ENCODE measurements at regions not wholly inside any gene's neighbourhood (a gene's known extent, or its start where the extent isn't known, plus 50 kb on each side); places are given as distances from the start of the nearest gene placed in this dataset.

DNA sequence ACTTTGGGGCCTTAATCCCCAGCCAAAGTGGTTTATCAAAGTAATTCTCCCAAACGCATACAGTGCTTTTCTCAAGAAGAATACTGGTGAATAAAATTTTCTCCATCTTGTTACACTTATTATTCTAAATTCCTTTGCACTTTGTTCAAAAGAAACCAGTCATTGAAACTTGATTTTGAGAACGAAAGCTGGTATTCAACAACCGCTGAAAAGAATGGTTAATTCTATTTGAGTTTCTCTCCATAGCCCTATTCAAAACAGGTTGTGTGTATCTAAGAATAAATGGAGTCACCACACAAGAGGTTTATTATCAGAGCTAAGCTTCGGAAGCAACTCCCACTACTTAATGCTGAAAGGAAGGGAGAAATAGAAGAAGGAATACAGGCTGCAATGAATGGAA lies 117.7 kb downstream of the C1D start:
- no peaks in the 10 kb centered on the region; the same call in 1 of the 2 replicates for H3K9me3 ChIP-seq (ENCODE audit: control insufficient read depth, insufficient read depth, low read length)
- no peaks in the 10 kb centered on the region for H3K4me1 ChIP-seq (ENCODE audit: control insufficient read depth, insufficient read depth, low read length)
- H3K27ac ChIP-seq (ENCODE audit: low read depth, low read length), result no peak overlapping the region
- H3K9ac ChIP-seq (ENCODE audit: low read depth, low read length), result no peak overlapping the region
- no peak overlapping the region for H3K4me3 ChIP-seq (ENCODE audit: low read depth, low read length)
- no peaks in the 10 kb centered on the region for H3K27me3 ChIP-seq (ENCODE audit: control insufficient read depth, insufficient read depth, low read length)
- H3K36me3 ChIP-seq (ENCODE audit: control insufficient read depth, insufficient read depth, low read length), result no peaks in the 10 kb centered on the region

DNA sequence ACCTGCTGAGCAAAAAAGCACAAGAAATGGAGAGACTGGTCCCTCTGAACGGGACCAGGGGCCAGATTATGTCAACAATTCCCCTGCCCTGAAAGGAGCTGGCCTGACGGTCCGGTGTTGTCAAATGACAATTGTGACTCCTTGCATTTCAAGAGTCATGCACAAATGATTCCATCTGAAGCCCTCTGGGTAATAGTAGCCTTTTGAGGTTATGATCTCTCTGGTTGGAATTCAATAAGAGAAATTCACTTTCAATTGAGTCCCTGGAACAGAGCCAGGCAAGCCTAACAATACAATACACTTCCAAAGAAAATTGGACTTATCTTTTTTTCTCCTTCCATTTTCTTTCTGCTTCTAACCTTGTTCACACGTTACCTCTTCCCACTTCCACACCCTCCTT lies 116.9 kb downstream of the C1D start:
- H3K27ac ChIP-seq (ENCODE audit: low read depth, low read length), result no peak overlapping the region
- H3K36me3 ChIP-seq (ENCODE audit: control insufficient read depth, insufficient read depth, low read length), result no peaks in the 10 kb centered on the region
- no peaks in the 10 kb centered on the region for H3K4me1 ChIP-seq (ENCODE audit: control insufficient read depth, insufficient read depth, low read length)
- H3K9ac ChIP-seq (ENCODE audit: low read depth, low read length), result no peak overlapping the region
- H3K27me3 ChIP-seq (ENCODE audit: control insufficient read depth, insufficient read depth, low read length), result no peaks in the 10 kb centered on the region
- no peaks in the 10 kb centered on the region; the same call in 1 of the 2 replicates for H3K9me3 ChIP-seq (ENCODE audit: control insufficient read depth, insufficient read depth, low read length)
- no peak overlapping the region for H3K4me3 ChIP-seq (ENCODE audit: low read depth, low read length)

DNA sequence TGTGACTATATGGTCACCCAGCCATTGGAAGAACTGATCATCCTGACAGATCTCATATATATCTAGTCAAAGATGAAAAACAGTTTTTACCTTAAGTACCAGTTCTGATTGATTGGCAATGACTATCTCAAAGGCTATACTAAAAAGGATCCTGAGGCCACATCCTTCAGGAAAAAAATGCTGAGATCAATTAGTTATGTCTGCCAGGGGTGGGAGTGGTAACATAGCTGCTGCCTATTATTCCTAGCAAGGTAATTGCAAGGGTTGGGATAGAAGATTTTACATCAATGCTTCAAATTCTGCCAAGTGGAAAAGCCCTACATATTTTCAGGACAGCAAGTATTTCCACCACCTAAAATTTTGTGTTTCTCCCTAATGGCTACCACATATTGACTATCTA lies 114.7 kb downstream of the C1D start:
- no peaks in the 10 kb centered on the region for H3K27me3 ChIP-seq (ENCODE audit: control insufficient read depth, insufficient read depth, low read length)
- H3K4me1 ChIP-seq (ENCODE audit: control insufficient read depth, insufficient read depth, low read length), result no peaks in the 10 kb centered on the region
- no peak overlapping the region for H3K4me3 ChIP-seq (ENCODE audit: low read depth, low read length)
- no peaks in the 10 kb centered on the region for H3K36me3 ChIP-seq (ENCODE audit: control insufficient read depth, insufficient read depth, low read length)
- no peak overlapping the region for H3K27ac ChIP-seq (ENCODE audit: low read depth, low read length)
- no peak overlapping the region for H3K9ac ChIP-seq (ENCODE audit: low read depth, low read length)
- no peaks in the 10 kb centered on the region; the same call in 1 of the 2 replicates for H3K9me3 ChIP-seq (ENCODE audit: control insufficient read depth, insufficient read depth, low read length)

DNA sequence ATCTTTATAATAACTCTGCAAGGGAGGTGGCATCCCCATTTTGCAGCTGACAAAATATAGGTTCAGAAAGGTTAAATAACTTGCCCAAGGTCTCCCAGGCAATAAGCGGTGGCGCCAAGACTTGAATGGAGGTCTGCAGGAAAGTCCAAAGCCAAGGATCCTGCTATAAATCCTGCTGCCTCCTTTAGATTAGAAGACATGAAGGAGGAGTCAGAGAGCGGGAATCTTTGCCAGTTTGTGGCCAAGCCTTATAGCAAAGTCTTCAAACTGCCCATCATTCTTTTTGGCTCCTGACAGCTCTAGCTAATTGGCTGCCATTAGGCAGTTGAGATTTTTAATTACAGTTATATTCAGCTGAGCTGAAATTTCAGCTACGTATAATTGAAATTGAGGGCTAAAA lies 114.3 kb downstream of the C1D start:
- Histone ChIP-seq H3K9ac (ENCODE audit: low read depth, low read length) (no peak overlapping the region), H3K27me3 (ENCODE audit: control insufficient read depth, insufficient read depth, low read length) (no peaks in the 10 kb centered on the region), H3K4me1 (ENCODE audit: control insufficient read depth, insufficient read depth, low read length) (no peaks in the 10 kb centered on the region), H3K4me3 (ENCODE audit: low read depth, low read length) (no peak overlapping the region), H3K36me3 (ENCODE audit: control insufficient read depth, insufficient read depth, low read length) (no peaks in the 10 kb centered on the region), H3K9me3 (ENCODE audit: control insufficient read depth, insufficient read depth, low read length) (no peaks in the 10 kb centered on the region), H3K27ac (ENCODE audit: low read depth, low read length) (no peak overlapping the region)

DNA sequence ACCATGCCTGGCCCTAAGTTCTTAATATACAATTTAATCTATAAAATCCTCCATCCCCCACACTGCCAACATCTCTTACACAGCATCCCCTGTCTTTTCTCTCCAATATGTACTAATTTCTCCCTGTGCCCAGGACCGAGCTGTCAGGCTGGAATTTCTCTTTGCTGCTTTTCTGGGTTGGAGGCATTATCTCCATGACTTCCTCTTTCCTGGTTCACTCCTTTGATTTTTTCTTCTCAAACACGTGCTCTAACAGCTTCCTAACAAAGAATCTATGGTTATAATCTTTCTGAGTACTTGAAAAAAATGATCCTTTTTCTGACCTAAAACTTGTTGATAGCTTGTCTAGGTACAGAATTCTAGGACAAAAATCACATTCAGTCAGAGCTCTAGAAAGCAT lies 112.8 kb downstream of the C1D start:
- Histone ChIP-seq H3K27ac (ENCODE audit: low read depth, low read length) (no peak overlapping the region), H3K9me3 (ENCODE audit: control insufficient read depth, insufficient read depth, low read length) (no peaks in the 10 kb centered on the region), H3K36me3 (ENCODE audit: control insufficient read depth, insufficient read depth, low read length) (no peaks in the 10 kb centered on the region), H3K4me3 (ENCODE audit: low read depth, low read length) (no peak overlapping the region), H3K27me3 (ENCODE audit: control insufficient read depth, insufficient read depth, low read length) (no peaks in the 10 kb centered on the region), H3K4me1 (ENCODE audit: control insufficient read depth, insufficient read depth, low read length) (no peaks in the 10 kb centered on the region), H3K9ac (ENCODE audit: low read depth, low read length) (no peak overlapping the region)

DNA sequence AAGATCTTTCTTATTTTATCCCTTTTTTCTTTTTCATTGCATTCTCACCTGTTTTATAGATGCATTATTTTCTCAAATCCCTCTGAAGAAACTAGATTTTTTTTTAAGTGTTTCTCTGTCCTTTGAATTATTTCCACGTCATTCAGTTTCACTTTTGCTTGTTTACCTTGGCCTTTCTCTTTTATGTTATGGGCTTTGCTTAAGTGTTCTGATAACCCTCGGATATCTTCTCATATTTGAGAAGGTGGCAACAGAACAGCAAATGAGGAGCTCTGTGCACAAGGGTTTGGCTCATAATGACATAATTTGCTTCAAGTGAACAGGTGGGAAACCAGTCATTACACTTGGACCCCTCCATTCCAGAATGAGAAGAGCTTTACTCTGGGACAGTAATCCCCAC lies 111.9 kb downstream of the C1D start:
- Histone ChIP-seq H3K4me3 (ENCODE audit: low read depth, low read length) (no peak overlapping the region), H3K9me3 (ENCODE audit: control insufficient read depth, insufficient read depth, low read length) (no peaks in the 10 kb centered on the region), H3K27ac (ENCODE audit: low read depth, low read length) (no peak overlapping the region), H3K9ac (ENCODE audit: low read depth, low read length) (no peak overlapping the region), H3K36me3 (ENCODE audit: control insufficient read depth, insufficient read depth, low read length) (no peaks in the 10 kb centered on the region), H3K4me1 (ENCODE audit: control insufficient read depth, insufficient read depth, low read length) (no peaks in the 10 kb centered on the region), H3K27me3 (ENCODE audit: control insufficient read depth, insufficient read depth, low read length) (no peaks in the 10 kb centered on the region)

DNA sequence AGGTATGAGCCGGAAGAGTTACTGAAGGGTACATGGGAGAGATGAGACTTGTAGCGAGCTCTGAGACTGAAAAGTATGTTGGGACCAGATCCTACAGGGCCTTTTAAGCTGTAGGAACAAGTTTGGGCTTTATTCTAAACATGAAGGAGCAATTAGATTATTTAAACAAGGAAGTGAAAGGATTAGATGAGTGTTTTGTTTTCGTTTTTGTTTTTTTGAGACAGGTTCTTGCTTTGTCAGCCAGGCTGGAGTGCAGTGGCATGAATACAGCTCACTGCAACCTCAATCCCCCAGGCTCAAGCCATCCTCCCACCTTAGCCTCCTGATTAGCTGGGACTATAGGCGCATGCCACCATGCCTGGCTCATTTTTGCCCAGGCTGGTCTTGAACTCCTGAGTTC lies 110.7 kb downstream of the C1D start:
- Histone ChIP-seq H3K27ac (ENCODE audit: low read depth, low read length) (no peak overlapping the region), H3K4me1 (ENCODE audit: control insufficient read depth, insufficient read depth, low read length) (no peaks in the 10 kb centered on the region), H3K27me3 (ENCODE audit: control insufficient read depth, insufficient read depth, low read length) (no peaks in the 10 kb centered on the region), H3K4me3 (ENCODE audit: low read depth, low read length) (no peak overlapping the region), H3K9ac (ENCODE audit: low read depth, low read length) (no peak overlapping the region), H3K36me3 (ENCODE audit: control insufficient read depth, insufficient read depth, low read length) (no peaks in the 10 kb centered on the region), H3K9me3 (ENCODE audit: control insufficient read depth, insufficient read depth, low read length) (no peaks in the 10 kb centered on the region)

DNA sequence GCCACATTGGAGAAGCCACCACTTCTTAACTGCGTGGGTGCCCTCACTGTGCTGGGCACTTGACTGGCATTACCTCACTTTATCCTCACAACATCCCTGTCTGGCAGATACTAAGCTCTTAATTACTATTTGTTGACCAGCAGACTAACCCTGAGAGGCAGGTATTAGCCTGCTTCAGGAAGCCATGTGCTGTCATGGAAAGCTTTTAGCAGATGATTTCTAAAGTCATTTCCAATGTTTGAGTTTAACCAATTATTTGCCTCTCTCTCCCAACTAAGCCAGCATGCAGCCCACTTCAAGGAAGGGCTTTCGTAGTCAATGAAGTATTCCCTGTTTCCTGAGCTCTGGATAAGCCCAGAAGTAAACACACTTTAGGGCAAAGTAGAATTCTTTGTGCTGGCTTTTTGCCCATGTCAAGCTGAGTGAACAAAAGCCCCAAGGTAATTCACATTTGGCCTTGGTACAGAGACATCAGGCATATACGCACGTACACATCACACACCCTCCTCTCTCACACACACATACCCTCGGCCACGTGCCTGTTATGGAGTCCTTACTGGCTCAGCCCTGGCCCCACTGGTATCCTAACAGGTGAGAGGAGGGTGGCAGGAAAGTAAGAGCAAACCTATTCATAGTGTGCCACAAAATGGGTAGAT lies 108.6 kb downstream of the C1D start:
- Histone ChIP-seq H3K27me3 (ENCODE audit: control insufficient read depth, insufficient read depth, low read length) (no peaks in the 10 kb centered on the region), H3K27ac (ENCODE audit: low read depth, low read length) (no peak overlapping the region), H3K9ac (ENCODE audit: low read depth, low read length) (no peak overlapping the region), H3K36me3 (ENCODE audit: control insufficient read depth, insufficient read depth, low read length) (no peaks in the 10 kb centered on the region), H3K4me3 (ENCODE audit: low read depth, low read length) (no peak overlapping the region), H3K4me1 (ENCODE audit: control insufficient read depth, insufficient read depth, low read length) (no peaks in the 10 kb centered on the region), H3K9me3 (ENCODE audit: control insufficient read depth, insufficient read depth, low read length) (no peaks in the 10 kb centered on the region)

DNA sequence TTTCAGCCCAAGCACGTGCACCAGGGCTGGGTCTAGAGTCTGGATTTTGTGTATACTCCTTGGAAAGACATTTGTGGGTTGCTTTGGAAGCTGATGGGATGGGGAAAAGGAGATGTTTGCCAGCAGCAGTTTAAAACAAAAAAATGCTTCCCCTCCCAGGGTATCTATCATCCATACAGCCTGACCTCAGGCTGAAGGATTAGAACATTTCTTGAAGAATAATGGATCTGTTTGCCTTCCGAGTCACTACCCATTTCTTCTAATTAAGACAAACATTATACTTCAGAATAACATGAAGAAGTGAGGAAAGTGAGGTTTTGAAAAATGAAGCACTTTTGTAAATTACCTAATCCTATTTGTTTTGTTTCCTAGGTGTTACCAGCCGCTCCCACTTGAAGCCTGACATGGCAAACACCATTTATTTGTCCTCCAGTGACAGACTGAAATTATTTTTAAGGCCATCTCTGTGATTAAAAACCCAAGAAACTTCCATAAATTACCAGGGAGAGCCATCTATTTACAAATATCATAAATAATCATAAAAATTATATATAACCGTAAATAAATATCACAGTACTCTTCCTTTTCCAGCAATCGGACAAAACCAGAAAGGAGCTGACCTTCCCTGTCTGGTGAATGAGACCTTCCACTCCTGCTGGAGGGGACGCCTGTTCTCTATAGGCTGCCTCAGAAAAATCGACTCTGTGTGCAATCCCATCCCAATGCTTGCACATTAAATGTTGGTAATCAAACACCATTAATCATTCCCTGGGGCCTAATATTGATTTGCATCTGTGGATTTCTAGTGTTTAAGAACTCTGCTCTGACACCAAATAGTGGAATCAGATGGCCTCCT lies 106.8 kb downstream of the C1D start:
- H3K9ac ChIP-seq (ENCODE audit: low read depth, low read length), result no peak overlapping the region
- no peaks in the 10 kb centered on the region for H3K4me1 ChIP-seq (ENCODE audit: control insufficient read depth, insufficient read depth, low read length)
- H3K4me3 ChIP-seq (ENCODE audit: low read depth, low read length), result no peak overlapping the region
- no peaks in the 10 kb centered on the region for H3K27me3 ChIP-seq (ENCODE audit: control insufficient read depth, insufficient read depth, low read length)
- H3K27ac ChIP-seq (ENCODE audit: low read depth, low read length), result no peak overlapping the region
- H3K9me3 ChIP-seq (ENCODE audit: control insufficient read depth, insufficient read depth, low read length), result no peaks in the 10 kb centered on the region
- no peaks in the 10 kb centered on the region for H3K36me3 ChIP-seq (ENCODE audit: control insufficient read depth, insufficient read depth, low read length)

DNA sequence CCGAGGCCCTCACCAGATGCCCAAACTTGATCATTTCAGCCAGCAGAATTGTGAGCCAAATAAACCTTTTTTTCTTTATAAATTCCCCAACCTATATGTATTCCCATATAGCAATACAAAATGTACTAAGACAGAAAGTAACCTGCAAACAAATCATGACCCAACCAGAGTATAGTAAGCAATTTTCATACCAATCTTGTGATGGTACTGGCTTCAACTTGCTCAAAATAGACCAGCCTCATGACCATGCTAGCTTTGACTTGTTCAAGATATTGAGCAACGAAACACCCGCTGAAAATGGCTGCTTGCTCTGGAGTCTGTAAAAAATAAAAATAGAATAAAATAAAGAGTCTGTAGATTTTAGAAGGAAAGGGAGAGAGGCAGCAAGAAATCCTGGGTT lies 97.6 kb downstream of the C1D start:
- H3K36me3 ChIP-seq (ENCODE audit: control insufficient read depth, insufficient read depth, low read length), result no peaks in the 10 kb centered on the region
- H3K4me3 ChIP-seq (ENCODE audit: low read depth, low read length), result no peak overlapping the region
- H3K9ac ChIP-seq (ENCODE audit: low read depth, low read length), result no peak overlapping the region
- no peaks in the 10 kb centered on the region; the same call in 1 of the 2 replicates for H3K9me3 ChIP-seq (ENCODE audit: control insufficient read depth, insufficient read depth, low read length)
- no peaks in the 10 kb centered on the region for H3K4me1 ChIP-seq (ENCODE audit: control insufficient read depth, insufficient read depth, low read length)
- no peaks in the 10 kb centered on the region for H3K27me3 ChIP-seq (ENCODE audit: control insufficient read depth, insufficient read depth, low read length)
- H3K27ac ChIP-seq (ENCODE audit: low read depth, low read length), result no peak overlapping the region

DNA sequence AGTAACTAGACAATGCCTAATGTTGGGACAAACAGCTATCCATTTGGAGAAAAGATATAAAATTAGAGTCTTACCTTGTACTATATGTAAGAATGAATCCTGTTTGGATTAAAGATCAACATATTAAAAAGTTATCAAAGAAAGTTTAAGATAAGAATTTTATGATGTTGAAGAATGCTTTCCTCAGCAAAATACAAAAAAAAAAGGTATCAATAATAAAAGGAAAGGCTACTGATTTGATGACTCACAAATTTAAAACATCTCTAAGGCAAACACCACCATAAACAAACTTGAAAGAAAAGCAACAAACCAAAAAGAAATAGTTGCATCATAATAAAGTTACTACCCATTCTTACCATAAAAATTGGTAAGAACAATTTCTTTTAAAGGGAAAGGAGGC lies 92.7 kb downstream of the C1D start:
- Histone ChIP-seq H3K4me1 (ENCODE audit: control insufficient read depth, insufficient read depth, low read length) (no peaks in the 10 kb centered on the region), H3K4me3 (ENCODE audit: low read depth, low read length) (no peak overlapping the region), H3K27ac (ENCODE audit: low read depth, low read length) (no peak overlapping the region), H3K9ac (ENCODE audit: low read depth, low read length) (no peak overlapping the region), H3K9me3 (ENCODE audit: control insufficient read depth, insufficient read depth, low read length) (no peaks in the 10 kb centered on the region), H3K36me3 (ENCODE audit: control insufficient read depth, insufficient read depth, low read length) (no peaks in the 10 kb centered on the region), H3K27me3 (ENCODE audit: control insufficient read depth, insufficient read depth, low read length) (no peaks in the 10 kb centered on the region)
